Hippocampal formation (tissue), 2 donors: ENCODE measurements at regions not wholly inside any gene's neighbourhood (a gene's known extent, or its start where the extent isn't known, plus 50 kb on each side); places are given as distances from the start of the nearest gene placed in this dataset.

Experiments used
- DNase-seq, 2 donors: peaks; one replicate each; lab custom pipeline; 2025; lab: John Stamatoyannopoulos, UW

- DNase-seq, result no peak
Measured at GRCh38 chr2:215712871-215713790, 277.3 kb upstream of the FN1 start.

- no peak for DNase-seq
Measured at GRCh38 chr2:215712219-215712868, 276.5 kb upstream of the FN1 start.

- no peak for DNase-seq
Measured at GRCh38 chr2:215711471-215712034, 275.7 kb upstream of the FN1 start.

GRCh38 chr2:215707608-215708007 is 271.7 kb upstream of the FN1 start:
- DNase-seq, result no peak

- no peak for DNase-seq
Measured at GRCh38 chr2:215705771-215706361, 270.0 kb upstream of the FN1 start.

GRCh38 chr2:215705281-215705680 is 269.4 kb upstream of the FN1 start:
- no peak for DNase-seq

- DNase-seq, result no peak
Measured at GRCh38 chr2:215702116-215702902, 266.4 kb upstream of the FN1 start.

- DNase-seq, result no peak
Measured at GRCh38 chr2:215699700-215700538, 264.1 kb upstream of the FN1 start.

GRCh38 chr2:215699018-215699417 is 263.1 kb upstream of the FN1 start:
- DNase-seq, result no peak

GRCh38 chr2:215698566-215698965 is 262.7 kb upstream of the FN1 start:
- DNase-seq, result no peak

GRCh38 chr2:215697496-215697895 is 261.6 kb upstream of the FN1 start:
- no peak for DNase-seq

GRCh38 chr2:215697003-215697402 is 261.1 kb upstream of the FN1 start:
- no peak for DNase-seq

GRCh38 chr2:215695861-215696260 is 260.0 kb upstream of the FN1 start:
- DNase-seq, result no peak

GRCh38 chr2:215693999-215694580 is 258.2 kb upstream of the FN1 start:
- no peak for DNase-seq

GRCh38 chr2:215693193-215693998 is 257.5 kb upstream of the FN1 start:
- no peak for DNase-seq

GRCh38 chr2:215692387-215693079 is 256.7 kb upstream of the FN1 start:
- no peak for DNase-seq

GRCh38 chr2:215691346-215691745 is 255.5 kb upstream of the FN1 start:
- no peak for DNase-seq

- DNase-seq, result no peak
Measured at GRCh38 chr2:215687149-215688031, 251.5 kb upstream of the FN1 start.
